ENCODE measurements at regions not wholly inside any gene's neighbourhood (a gene's known extent, or its start where the extent isn't known, plus 50 kb on each side); places are given as distances from the start of the nearest gene placed in this dataset.
"Not testable (repeated sequence)": the region's sequence is repeated elsewhere in the genome, so short reads cannot be mapped to it uniquely, and the experiment has no call there.

GRCh38 chr2:160726046-160726445, 232.4 kb upstream of the RBMS1 start:
- DNase-seq (ENCODE audit: low read depth): no peak

GRCh38 chr2:160730296-160730995, 236.8 kb upstream of the RBMS1 start:
- no peak for DNase-seq (ENCODE audit: low read depth)

- DNase-seq (ENCODE audit: low read depth): no peak
These were observed 237.8 kb upstream of the RBMS1 start for GRCh38 chr2:160731415-160731814.

GRCh38 chr2:160731856-160732255, 238.2 kb upstream of the RBMS1 start:
- no peak for DNase-seq (ENCODE audit: low read depth)

GRCh38 chr2:160735696-160736095, 242.1 kb upstream of the RBMS1 start:
- no peak for DNase-seq (ENCODE audit: low read depth)

GRCh38 chr2:160736148-160737028, 242.8 kb upstream of the RBMS1 start:
- no peak for DNase-seq (ENCODE audit: low read depth)

GRCh38 chr2:160737247-160737646, 243.6 kb upstream of the RBMS1 start:
- DNase-seq (ENCODE audit: low read depth): no peak

- DNase-seq (ENCODE audit: low read depth): no peak
These were observed 247.7 kb upstream of the RBMS1 start for GRCh38 chr2:160741271-160741670.

GRCh38 chr2:160741815-160742214, 248.2 kb upstream of the RBMS1 start:
- DNase-seq (ENCODE audit: low read depth): no peak

- DNase-seq (ENCODE audit: low read depth): no peak
These were observed 249.1 kb upstream of the RBMS1 start for GRCh38 chr2:160742667-160743066.

GRCh38 chr2:160747501-160748170, 254.0 kb upstream of the RBMS1 start:
- no peak for DNase-seq (ENCODE audit: low read depth)

GRCh38 chr2:160751021-160751420, 257.4 kb upstream of the RBMS1 start:
- DNase-seq (ENCODE audit: low read depth): no peak

- no peak for DNase-seq (ENCODE audit: low read depth)
These were observed 259.1 kb upstream of the RBMS1 start for GRCh38 chr2:160752475-160753330.

GRCh38 chr2:160753331-160753654, 259.7 kb upstream of the RBMS1 start:
- no peak for DNase-seq (ENCODE audit: low read depth)

- no peak for DNase-seq (ENCODE audit: low read depth)
These were observed 260.4 kb upstream of the RBMS1 start for GRCh38 chr2:160753960-160754359.

GRCh38 chr2:160756481-160756880, 262.9 kb upstream of the RBMS1 start:
- no peak for DNase-seq (ENCODE audit: low read depth)

- DNase-seq (ENCODE audit: low read depth): not testable (repeated sequence)
These were observed 269.0 kb upstream of the RBMS1 start for GRCh38 chr2:160762493-160763128.

GRCh38 chr2:160783474-160783873, 289.9 kb upstream of the RBMS1 start:
- no peak for DNase-seq (ENCODE audit: low read depth)

GRCh38 chr2:160784034-160784433, 290.4 kb upstream of the RBMS1 start:
- no peak for DNase-seq (ENCODE audit: low read depth)

- DNase-seq (ENCODE audit: low read depth): no peak
These were observed 297.1 kb upstream of the RBMS1 start for GRCh38 chr2:160790738-160791137.

- no peak for DNase-seq (ENCODE audit: low read depth)
These were observed 298.3 kb upstream of the RBMS1 start for GRCh38 chr2:160791884-160792283.

GRCh38 chr2:160792837-160793236, 299.2 kb upstream of the RBMS1 start:
- DNase-seq (ENCODE audit: low read depth): no peak
